Occipital lobe (tissue), 1 donor: ENCODE measurements at regions not wholly inside any gene's neighbourhood (a gene's known extent, or its start where the extent isn't known, plus 50 kb on each side); places are given as distances from the start of the nearest gene placed in this dataset.

Experiments used
- DNase-seq: peaks from one replicate; lab custom pipeline; 2025; lab: John Stamatoyannopoulos, UW

GRCh38 chr13:56869671-56870070, 271.0 kb upstream of the PRR20A start:
- no peak for DNase-seq

DNA sequence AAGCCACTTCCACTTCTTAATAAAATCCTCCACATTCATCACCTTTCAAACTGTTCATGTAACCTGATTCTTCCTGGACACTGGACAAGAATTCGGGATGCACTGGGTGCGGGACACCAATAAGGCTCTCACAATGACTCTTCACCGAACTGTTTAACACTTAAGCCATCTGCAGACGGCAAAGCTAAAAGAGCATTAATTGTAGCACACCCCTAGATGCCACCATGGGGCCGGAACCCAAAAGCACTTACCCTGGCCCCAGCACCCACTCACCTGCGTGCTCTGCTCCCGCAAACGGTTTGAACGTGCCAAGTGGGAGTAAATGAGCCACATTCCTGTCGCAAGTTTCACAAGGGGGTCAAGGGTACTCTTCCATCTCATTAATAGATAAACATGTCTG, 254.3 kb upstream of the PRR20A start:
- DNase-seq = no peak

GRCh38 chr13:56888455-56888854, 252.3 kb upstream of the PRR20A start:
- DNase-seq = no peak

DNA sequence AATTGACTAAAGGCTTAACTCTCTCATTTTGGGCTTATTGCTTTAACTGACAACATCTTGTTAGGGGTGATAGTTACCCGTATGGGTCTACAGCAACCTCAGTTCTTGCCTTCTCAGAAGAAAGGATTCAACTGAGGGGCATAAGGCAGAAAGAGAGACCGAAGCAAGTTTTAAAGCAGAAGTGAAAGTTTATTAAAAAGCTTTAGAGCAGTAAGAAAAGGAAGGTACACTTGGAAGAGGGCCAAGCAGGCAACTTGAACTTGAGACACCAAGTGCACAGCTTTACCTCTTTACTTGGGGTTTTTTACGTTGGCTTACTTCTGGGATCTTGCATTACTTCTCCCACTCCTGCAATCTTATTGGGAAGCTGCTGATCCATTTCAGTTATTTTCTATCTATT, 246.9 kb upstream of the PRR20A start:
- no peak for DNase-seq

DNA sequence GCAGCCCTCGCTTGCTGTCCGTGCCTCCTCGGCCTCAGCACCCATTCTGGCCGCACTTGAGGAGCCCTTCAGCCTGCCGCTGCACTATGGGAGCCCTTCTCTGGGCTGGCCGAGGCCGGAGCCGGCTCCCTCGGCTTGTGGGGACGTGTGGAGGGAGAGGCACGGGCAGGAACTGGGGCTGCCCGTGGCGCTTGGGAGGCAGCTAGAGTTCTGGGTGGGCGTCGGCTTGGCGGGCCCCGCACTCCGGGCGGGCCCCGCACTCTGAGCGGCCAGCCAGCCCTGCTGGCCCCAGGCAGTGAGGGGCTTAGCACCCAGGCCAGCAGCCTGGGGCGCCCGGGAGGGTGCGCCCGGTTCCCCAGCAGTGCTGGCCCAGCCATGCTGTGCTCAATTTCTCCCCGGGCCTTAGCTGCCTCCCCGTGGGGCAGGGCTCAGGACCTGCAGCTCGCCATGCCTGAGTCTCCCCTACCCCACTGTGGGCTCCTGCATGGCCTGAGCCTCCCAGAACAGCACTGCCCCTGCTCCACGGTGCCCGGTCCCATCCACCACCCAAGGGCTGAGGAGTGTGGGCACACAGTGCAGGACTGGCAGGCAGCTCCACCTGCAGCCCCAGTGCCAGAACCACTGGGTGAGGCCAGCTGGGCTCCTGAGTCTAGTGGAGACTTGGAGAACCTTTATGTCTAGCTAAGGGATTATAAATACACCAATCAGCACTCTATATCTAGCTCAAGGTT, 240.0 kb upstream of the PRR20A start:
- DNase-seq = no peak

DNA sequence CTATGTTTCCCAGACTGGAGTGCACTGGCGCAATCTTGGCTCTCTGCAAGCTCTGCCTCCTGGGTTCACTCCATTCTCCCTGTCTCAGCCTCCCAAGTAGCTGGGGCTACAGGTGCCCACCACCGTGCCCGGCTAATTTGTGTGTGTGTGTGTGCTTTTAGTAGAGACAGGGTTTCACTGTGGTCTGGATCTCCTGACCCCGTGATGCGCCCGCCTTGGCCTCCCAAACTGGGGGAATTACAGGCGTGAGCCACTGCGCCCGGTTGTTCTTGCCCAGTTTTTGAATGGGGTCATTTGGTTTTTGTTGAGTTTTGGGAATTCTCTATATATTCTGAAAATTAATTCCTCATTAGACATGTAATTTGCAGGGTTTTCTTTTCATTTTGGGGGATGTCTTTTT, 238.4 kb upstream of the PRR20A start:
- no peak for DNase-seq

- no peak for DNase-seq
Measured at GRCh38 chr13:56903710-56904282, 236.9 kb upstream of the PRR20A start.

DNA sequence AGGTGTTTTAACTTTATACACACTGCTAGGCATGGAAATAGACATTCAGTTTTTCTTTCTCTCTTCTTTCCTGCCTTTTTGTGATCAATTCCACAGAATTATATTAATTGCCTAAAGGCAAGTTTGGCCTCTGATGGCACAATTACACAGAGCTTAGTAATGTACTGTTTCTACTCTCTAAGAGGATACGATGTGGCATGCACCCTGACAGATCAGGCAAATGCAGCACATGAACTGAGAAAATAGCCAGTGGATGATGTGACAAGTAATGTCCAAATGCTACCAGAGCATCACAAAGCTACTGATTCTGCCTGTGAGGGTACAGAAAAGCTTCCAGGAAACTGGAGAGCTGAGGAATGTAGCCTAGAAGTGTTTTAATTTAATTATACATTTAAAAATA, 233.8 kb upstream of the PRR20A start:
- no peak for DNase-seq

- no peak for DNase-seq
Measured at GRCh38 chr13:56907766-56908165, 233.0 kb upstream of the PRR20A start.

- peak; percentile 48 for DNase-seq
Measured at GRCh38 chr13:56909896-56910600, 230.7 kb upstream of the PRR20A start.

- no peak for DNase-seq
Measured at GRCh38 chr13:56917966-56918365, 222.8 kb upstream of the PRR20A start.

- DNase-seq = no peak
Measured at GRCh38 chr13:56923626-56924140, 217.0 kb upstream of the PRR20A start.

- DNase-seq = no peak
Measured at GRCh38 chr13:56924401-56924800, 216.3 kb upstream of the PRR20A start.

DNA sequence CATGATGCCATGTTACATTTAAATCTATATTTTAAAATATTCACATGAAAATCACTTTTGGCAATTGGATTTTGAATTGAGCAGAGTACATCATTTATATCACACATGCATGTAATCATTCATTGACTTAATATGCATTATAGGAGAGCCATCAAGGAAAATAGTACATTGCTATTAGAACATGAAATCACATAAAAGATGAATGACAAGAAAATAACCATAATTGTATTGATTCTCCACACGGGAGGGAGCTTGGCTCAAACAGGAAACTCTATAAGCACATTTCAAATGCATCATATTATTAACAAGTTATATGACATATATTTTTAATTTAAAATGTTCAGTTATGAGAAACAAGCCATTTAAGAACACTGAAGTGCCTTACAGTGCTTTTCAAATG, 208.6 kb upstream of the PRR20A start:
- no peak for DNase-seq

GRCh38 chr13:56953965-56954364, 186.8 kb upstream of the PRR20A start:
- DNase-seq = no peak

GRCh38 chr13:56975647-56976046, 165.1 kb upstream of the PRR20A start:
- no peak for DNase-seq

DNA sequence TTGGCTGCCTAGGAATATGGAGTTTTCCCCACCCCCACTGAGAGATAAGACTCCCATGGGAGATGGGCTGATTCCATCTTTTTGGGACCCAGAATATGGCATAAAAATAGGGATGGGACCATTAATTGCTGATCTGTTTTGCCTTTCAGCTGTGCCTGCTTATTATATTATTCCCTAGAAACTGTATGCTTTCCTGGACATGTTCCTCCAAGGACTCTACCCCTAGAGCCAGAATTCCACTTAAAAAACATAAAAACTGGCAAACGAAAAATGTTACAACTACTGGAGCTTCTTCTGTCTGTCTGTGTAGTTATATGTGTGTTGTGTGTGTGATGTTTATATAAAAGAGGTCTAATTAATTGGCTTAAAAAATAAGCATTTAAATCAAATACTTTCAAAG, 159.9 kb upstream of the PRR20A start:
- DNase-seq = no peak

- DNase-seq = no peak
Measured at GRCh38 chr13:56986121-56986520, 154.6 kb upstream of the PRR20A start.

DNA sequence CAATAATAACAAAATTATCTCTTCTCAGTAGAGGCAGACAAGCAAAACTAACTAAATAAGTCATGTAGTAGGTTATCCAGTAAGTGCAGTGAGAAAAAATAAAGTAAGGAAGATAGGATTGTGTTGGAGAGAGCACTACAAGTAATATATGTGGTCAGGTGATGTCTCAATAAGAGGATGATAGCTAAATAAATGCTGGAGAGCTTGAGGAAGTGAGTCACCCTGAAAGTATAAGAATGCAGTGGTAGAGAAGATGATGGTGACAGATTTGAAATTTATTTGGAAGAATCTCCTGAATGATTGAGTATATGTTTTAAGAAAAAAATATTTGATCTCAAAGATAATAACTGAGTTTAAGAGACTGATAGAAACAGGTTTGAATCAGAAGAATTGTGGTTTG, 152.2 kb upstream of the PRR20A start:
- DNase-seq = no peak

DNA sequence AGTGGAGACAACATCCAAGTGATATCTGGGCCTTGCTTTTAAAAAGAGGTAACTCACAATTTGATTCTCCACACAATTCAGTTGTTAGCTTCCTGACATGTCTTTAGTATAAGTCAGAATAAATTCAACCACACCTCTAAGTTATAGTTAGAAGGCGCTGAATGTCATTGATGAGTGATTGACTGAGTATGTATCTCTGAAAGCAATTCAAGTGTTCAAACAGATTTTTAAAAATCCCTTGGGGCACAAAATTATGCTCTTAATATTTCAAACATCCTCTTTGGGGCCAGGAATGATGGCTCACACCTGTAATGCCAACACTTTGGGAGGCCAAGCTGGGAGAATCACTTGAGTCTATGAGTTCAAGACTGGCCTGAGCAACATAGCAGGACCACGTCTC, 137.0 kb upstream of the PRR20A start:
- DNase-seq = no peak

DNA sequence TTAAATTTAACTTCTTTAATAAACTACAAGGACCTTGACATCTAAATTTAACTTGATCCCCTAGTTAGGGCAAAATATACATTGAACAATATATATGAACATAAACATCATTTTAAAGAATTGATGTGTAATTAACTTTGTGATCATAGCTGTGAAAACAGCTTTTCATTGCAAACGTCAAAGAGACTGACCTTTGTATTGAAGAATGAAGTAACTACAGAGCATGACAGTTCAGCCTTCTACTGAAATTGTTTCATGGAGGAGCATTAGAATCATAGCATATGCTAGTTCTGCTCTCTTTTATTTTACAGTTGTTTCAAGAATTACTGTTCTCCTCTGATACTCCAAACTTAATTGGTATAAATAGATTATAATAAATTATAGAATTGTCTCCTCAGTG, 123.4 kb upstream of the PRR20A start:
- no peak for DNase-seq

DNA sequence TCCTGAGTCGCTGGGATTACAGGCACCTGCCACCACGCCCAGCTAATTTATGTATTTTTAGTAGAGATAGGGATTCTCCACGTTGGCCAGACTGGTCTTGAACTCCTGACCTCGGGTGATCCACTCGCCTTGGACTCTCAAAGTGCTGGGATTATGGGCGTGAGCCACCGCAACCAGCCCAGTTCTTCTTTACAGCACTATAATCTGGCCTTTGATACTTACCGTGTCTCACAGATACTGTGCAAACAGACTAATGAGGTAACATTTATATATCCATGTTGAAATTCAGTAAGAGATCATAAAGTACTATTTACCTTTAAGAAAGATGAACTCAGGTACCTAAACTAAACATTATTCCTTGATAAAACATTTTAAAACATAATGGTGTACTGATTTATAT, 121.8 kb upstream of the PRR20A start:
- no peak for DNase-seq

- no peak for DNase-seq
Measured at GRCh38 chr13:57030671-57031070, 110.0 kb upstream of the PRR20A start.
